HCT116 (cell line): ENCODE measurements at regions not wholly inside any gene's neighbourhood (a gene's known extent, or its start where the extent isn't known, plus 50 kb on each side); places are given as distances from the start of the nearest gene placed in this dataset.
A peak's percentile ranks its signal among the peaks of the same experiment; 100 is the strongest.

Experiments used
- ATAC-seq: fragments of 200-7000 bp; cut with Tn5 transposase; 2 replicates; pipeline ENCODE4 v1.9.1; 2020; ENCODE audit warnings: mild to moderate bottlenecking, moderate library complexity
- BruUV-seq: library from RNA; stranded (reverse); fragments of 400-500 nt; replicated peaks from 2 replicates; lab custom pipeline; 2021; lab: Mats Ljungman, UMichigan
- CTCF ChIA-PET: fragments of 300-600 bp; sonication (Branson Sonifier 250); formaldehyde crosslinking; loops from one replicate; lab custom pipeline; 2021; ENCODE audit warnings: antibody characterized with exemption; lab: Charles Lee
- POLR2A ChIA-PET: fragments of 300-600, 350-600 bp; sonication (Branson Sonifier 250); formaldehyde crosslinking; loops from one replicate; lab custom pipeline; 2021; ENCODE audit warnings: antibody characterized with exemption; lab: Charles Lee
- RAD21 ChIA-PET, 2 experiments: fragments of 300-600 bp; sonication (Branson Sonifier 250); formaldehyde crosslinking; loops; one replicate each; lab custom pipeline; 2023; ENCODE audit warnings: low total read pairs in 2 of 2; ENCODE audit not compliant: uncharacterized antibody in 2 of 2, unreplicated experiment in 2 of 2, low non-redundant PET in 1 of 2; lab: Charles Lee
- DNase-seq: peaks from one replicate; pipeline ENCODE4 v3.0.0-alpha.2; 2010; ENCODE audit warnings: low read depth, low spot score
- H2AFZ ChIP-seq: fragments of 200-600 bp; shearing (Covaris generic), sonication (generic); 2 replicates; pipeline ENCODE4 v1.6.1; 2017; ENCODE audit warnings: low read depth, mixed run types, mixed read lengths, antibody characterized with exemption, low read length; ENCODE audit not compliant: poor library complexity, severe bottlenecking
- H3K27ac ChIP-seq: 2 replicates; pipeline ENCODE4 v1.5.1; 2012; ENCODE audit warnings: low read depth, low read length
- H3K27me3 ChIP-seq: fragments of 200-600 bp; sonication (generic); 2 replicates; pipeline ENCODE4 v1.6.1; 2016; ENCODE audit warnings: mixed run types, low read length, mixed read lengths; ENCODE audit not compliant: insufficient read depth
- H3K36me3 ChIP-seq, 2 experiments: fragments of 200-500 bp in 1 of 2; fragments of 200-600 bp in 1 of 2; sonication (Bioruptor generic) in 1 of 2; sonication (generic) in 1 of 2; 2 replicates each; pipeline versions ENCODE4 v1.5.1 to v1.6.1; 2014 to 2016; ENCODE audit warnings: low read length in 2 of 2, inconsistent platforms in 1 of 2, mixed read lengths in 1 of 2, mixed run types in 1 of 2; ENCODE audit not compliant: insufficient read depth in 2 of 2, control insufficient read depth in 1 of 2
- H3K4me1 ChIP-seq, 2 experiments: fragments of 200-600 bp in 1 of 2; sonication (generic) in 1 of 2; 2 replicates each; pipeline versions ENCODE4 v1.5.1 to v1.6.1; 2012 to 2017; ENCODE audit warnings: low read length in 2 of 2, inconsistent platforms in 1 of 2, mild to moderate bottlenecking in 1 of 2, mixed read lengths in 1 of 2, mixed run types in 1 of 2, moderate library complexity in 1 of 2; ENCODE audit not compliant: insufficient read depth in 2 of 2, control insufficient read depth in 1 of 2
- H3K4me2 ChIP-seq: fragments of 200-600 bp; sonication (generic); 2 replicates; pipeline ENCODE4 v1.6.1; 2017; ENCODE audit warnings: mixed run types, low read length, mixed read lengths
- H3K4me3 ChIP-seq, 2 experiments: fragments of 200-600 bp in 1 of 2; sonication (generic) in 1 of 2; replicated peaks in 1 of 2; 2 replicates each; pipeline ENCODE4 v1.5.1; 2011 to 2016; ENCODE audit warnings: low read length in 2 of 2, control low read depth in 1 of 2, low read depth in 1 of 2, mild to moderate bottlenecking in 1 of 2, mixed read lengths in 1 of 2, mixed run types in 1 of 2
- H3K79me2 ChIP-seq: fragments of 200-600 bp; sonication (generic); 2 replicates; pipeline ENCODE4 v1.6.1; 2017; ENCODE audit warnings: mild to moderate bottlenecking, mixed run types, low read length, moderate library complexity, mixed read lengths; ENCODE audit not compliant: insufficient read depth
- H3K9ac ChIP-seq: fragments of 200-600 bp; sonication (generic); 2 replicates; pipeline ENCODE4 v1.6.1; 2016; ENCODE audit warnings: low read length, mixed read lengths
- H3K9me2 ChIP-seq: fragments of 200-600 bp; sonication (generic), shearing (Covaris generic); 2 replicates; pipeline ENCODE4 v1.6.1; 2017; ENCODE audit warnings: mixed run types, mild to moderate bottlenecking, moderate library complexity; ENCODE audit not compliant: insufficient read depth
- H3K9me3 ChIP-seq, 2 experiments: fragments of 200-500 bp in 1 of 2; fragments of 200-600 bp in 1 of 2; sonication (Bioruptor generic) in 1 of 2; sonication (generic) in 1 of 2; 2 replicates each; pipeline ENCODE4 v1.6.1; 2014 to 2017; ENCODE audit warnings: low read length in 2 of 2, mixed read lengths in 2 of 2, inconsistent platforms in 1 of 2, low read depth in 1 of 2, mild to moderate bottlenecking in 1 of 2, mixed run types in 1 of 2, moderate library complexity in 1 of 2; ENCODE audit not compliant: control insufficient read depth in 1 of 2, insufficient read depth in 1 of 2
- H4K20me1 ChIP-seq: fragments of 200-600 bp; sonication (generic), shearing (Covaris generic); 2 replicates; pipeline ENCODE4 v1.6.1; 2017; ENCODE audit warnings: mixed run types, mild to moderate bottlenecking, moderate library complexity; ENCODE audit not compliant: insufficient read depth
- EGR1 ChIP-seq: IDR thresholded peaks from 2 replicates; pipeline ENCODE4 v1.6.1; 2012; ENCODE audit warnings: low read depth
- FOSL1 ChIP-seq: IDR thresholded peaks from 2 replicates; pipeline ENCODE4 v1.6.1; 2012; ENCODE audit warnings: low read depth
- JUND ChIP-seq: IDR thresholded peaks from 2 replicates; pipeline ENCODE4 v1.6.1; 2012
- POLR2A ChIP-seq: IDR thresholded peaks from 2 replicates; pipeline ENCODE4 v1.7.0; 2011; ENCODE audit warnings: borderline replicate concordance; ENCODE audit not compliant: insufficient read depth, insufficient read length; ENCODE audit errors: extremely low read depth
- POLR2AphosphoS5 ChIP-seq: IDR thresholded peaks from 2 replicates; pipeline ENCODE4 v1.6.1; 2011; ENCODE audit warnings: mild to moderate bottlenecking, low read depth, low read length, moderate library complexity
- RAD21 ChIP-seq: IDR thresholded peaks from 2 replicates; pipeline ENCODE4 v1.6.1; 2012; ENCODE audit warnings: low read depth, mild to moderate bottlenecking
- SIN3A ChIP-seq: IDR thresholded peaks from 2 replicates; pipeline ENCODE4 v1.6.1; 2012; ENCODE audit warnings: low read depth
- SRF ChIP-seq: IDR thresholded peaks from 2 replicates; pipeline ENCODE4 v1.6.1; 2012; ENCODE audit warnings: low read depth
- TCF7L2 ChIP-seq: IDR thresholded peaks from 2 replicates; pipeline ENCODE4 v1.7.0; 2011; ENCODE audit warnings: borderline replicate concordance, inconsistent platforms; ENCODE audit not compliant: insufficient read depth, insufficient read length; ENCODE audit errors: extremely low read depth
- YY1 ChIP-seq: IDR thresholded peaks from 2 replicates; pipeline ENCODE4 v1.6.1; 2011; ENCODE audit warnings: low read length, low read depth, moderate library complexity, mild to moderate bottlenecking; ENCODE audit not compliant: insufficient replicate concordance; ENCODE audit errors: extremely low read depth
- ZFX ChIP-seq: fragments of 450-650 bp; IDR thresholded peaks from 2 replicates; pipeline ENCODE4 v1.6.1; 2017
- intact Hi-C: fragments of 100-400 bp; cut with micrococcal nuclease; formaldehyde crosslinking; loops from 2 replicates; pipeline ENCODE4 v1.10.0; 2022
- TF ChIP-seq, protein P1 (sequence below): IDR thresholded peaks from 2 replicates; pipeline ENCODE4 v1.6.1; 2012; ENCODE audit warnings: low read depth
- TF ChIP-seq, protein P2 (sequence below), 3 experiments: fragments of 200-600 bp in 1 of 3; sonication (generic) in 1 of 3; IDR thresholded peaks in 2 of 3; conservative IDR thresholded peaks in 1 of 3; 2 replicates each; pipeline ENCODE4 v1.5.1; 2012 to 2017; ENCODE audit warnings: low read depth in 2 of 3, low read length in 2 of 3, antibody characterized with exemption in 1 of 3, borderline replicate concordance in 1 of 3, control low read depth in 1 of 3, mild to moderate bottlenecking in 1 of 3, mixed read lengths in 1 of 3, mixed run types in 1 of 3, moderate library complexity in 1 of 3; ENCODE audit not compliant: insufficient read depth in 1 of 3
- TF ChIP-seq, protein P3 (sequence below): IDR thresholded peaks from 2 replicates; pipeline ENCODE4 v1.6.1; 2012
- TF ChIP-seq, protein P4 (sequence below): IDR thresholded peaks from 2 replicates; pipeline ENCODE4 v1.6.1; 2011; ENCODE audit warnings: mild to moderate bottlenecking, low read length, moderate library complexity; ENCODE audit not compliant: insufficient replicate concordance; ENCODE audit errors: extremely low read depth

DNA sequence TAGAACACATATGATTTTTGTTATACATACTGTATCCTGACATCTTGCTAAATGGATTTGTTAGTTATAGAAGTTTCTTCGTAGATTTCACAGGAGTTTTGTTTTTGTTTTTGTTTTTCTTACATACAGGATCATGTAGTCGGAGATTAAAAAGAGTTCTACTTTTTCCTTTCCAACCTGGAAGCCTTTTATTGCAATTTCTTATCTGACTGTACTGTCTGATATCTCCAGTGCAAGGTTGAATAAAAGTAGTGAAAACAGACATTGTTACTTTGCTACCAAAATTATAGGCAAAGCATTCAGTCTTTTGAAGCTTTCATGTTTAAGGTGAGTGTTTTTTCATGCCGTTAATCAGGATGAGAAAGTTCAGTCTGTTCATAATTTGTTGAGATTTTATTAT is 117.4 kb upstream of the PRSS3 start:
- CTCF ChIA-PET, result no interaction called here

More for the DNA sequence above, 117.4 kb upstream of the PRSS3 start:
- no peak overlapping the region for H3K9ac ChIP-seq
- no peaks in the 10 kb centered on the region for H3K9me2 ChIP-seq
- no peaks in the 10 kb centered on the region for H3K79me2 ChIP-seq
- H3K27me3 ChIP-seq, result no peaks in the 10 kb centered on the region
- ChIA-PET POLR2A (no interaction called here), RAD21 (no interaction called here)
- no peak overlapping the region for H3K27ac ChIP-seq
- no peaks in the 10 kb centered on the region for H3K36me3 ChIP-seq
- H2AFZ ChIP-seq, result peak overlapping the region; percentile 22
- H3K9me3 ChIP-seq, result no peaks in the 10 kb centered on the region
- intact Hi-C loops, result no loop called here
- no TSS peak for BruUV-seq
- no peaks in the 10 kb centered on the region for H3K4me1 ChIP-seq
- no peaks in the 10 kb centered on the region for H4K20me1 ChIP-seq
- H3K4me2 ChIP-seq, result no peak overlapping the region
- TF ChIP-seq, protein P1, sequence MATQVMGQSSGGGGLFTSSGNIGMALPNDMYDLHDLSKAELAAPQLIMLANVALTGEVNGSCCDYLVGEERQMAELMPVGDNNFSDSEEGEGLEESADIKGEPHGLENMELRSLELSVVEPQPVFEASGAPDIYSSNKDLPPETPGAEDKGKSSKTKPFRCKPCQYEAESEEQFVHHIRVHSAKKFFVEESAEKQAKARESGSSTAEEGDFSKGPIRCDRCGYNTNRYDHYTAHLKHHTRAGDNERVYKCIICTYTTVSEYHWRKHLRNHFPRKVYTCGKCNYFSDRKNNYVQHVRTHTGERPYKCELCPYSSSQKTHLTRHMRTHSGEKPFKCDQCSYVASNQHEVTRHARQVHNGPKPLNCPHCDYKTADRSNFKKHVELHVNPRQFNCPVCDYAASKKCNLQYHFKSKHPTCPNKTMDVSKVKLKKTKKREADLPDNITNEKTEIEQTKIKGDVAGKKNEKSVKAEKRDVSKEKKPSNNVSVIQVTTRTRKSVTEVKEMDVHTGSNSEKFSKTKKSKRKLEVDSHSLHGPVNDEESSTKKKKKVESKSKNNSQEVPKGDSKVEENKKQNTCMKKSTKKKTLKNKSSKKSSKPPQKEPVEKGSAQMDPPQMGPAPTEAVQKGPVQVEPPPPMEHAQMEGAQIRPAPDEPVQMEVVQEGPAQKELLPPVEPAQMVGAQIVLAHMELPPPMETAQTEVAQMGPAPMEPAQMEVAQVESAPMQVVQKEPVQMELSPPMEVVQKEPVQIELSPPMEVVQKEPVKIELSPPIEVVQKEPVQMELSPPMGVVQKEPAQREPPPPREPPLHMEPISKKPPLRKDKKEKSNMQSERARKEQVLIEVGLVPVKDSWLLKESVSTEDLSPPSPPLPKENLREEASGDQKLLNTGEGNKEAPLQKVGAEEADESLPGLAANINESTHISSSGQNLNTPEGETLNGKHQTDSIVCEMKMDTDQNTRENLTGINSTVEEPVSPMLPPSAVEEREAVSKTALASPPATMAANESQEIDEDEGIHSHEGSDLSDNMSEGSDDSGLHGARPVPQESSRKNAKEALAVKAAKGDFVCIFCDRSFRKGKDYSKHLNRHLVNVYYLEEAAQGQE, result no peak
- TF ChIP-seq POLR2AphosphoS5 (no peak), EGR1 (no peak), SRF (no peak), POLR2A (no peak), JUND (no peak), RAD21 (no peak), FOSL1 (no peak), ZFX (no peak), SIN3A (no peak), YY1 (no peak), TCF7L2 (no peak)
- TF ChIP-seq, protein P2, sequence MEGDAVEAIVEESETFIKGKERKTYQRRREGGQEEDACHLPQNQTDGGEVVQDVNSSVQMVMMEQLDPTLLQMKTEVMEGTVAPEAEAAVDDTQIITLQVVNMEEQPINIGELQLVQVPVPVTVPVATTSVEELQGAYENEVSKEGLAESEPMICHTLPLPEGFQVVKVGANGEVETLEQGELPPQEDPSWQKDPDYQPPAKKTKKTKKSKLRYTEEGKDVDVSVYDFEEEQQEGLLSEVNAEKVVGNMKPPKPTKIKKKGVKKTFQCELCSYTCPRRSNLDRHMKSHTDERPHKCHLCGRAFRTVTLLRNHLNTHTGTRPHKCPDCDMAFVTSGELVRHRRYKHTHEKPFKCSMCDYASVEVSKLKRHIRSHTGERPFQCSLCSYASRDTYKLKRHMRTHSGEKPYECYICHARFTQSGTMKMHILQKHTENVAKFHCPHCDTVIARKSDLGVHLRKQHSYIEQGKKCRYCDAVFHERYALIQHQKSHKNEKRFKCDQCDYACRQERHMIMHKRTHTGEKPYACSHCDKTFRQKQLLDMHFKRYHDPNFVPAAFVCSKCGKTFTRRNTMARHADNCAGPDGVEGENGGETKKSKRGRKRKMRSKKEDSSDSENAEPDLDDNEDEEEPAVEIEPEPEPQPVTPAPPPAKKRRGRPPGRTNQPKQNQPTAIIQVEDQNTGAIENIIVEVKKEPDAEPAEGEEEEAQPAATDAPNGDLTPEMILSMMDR (IDR thresholded peaks at IDR 0.05 in 2 of 3, conservative IDR thresholded peaks at IDR 0.05 in 1 of 3; ENCODE audit: borderline replicate concordance in 1 of 3, insufficient read depth in 1 of 3, low read depth in 2 of 3, low read length in 2 of 3), result no peak
- TF ChIP-seq, protein P3, sequence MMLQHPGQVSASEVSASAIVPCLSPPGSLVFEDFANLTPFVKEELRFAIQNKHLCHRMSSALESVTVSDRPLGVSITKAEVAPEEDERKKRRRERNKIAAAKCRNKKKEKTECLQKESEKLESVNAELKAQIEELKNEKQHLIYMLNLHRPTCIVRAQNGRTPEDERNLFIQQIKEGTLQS, result no peak
- TF ChIP-seq, protein P4, sequence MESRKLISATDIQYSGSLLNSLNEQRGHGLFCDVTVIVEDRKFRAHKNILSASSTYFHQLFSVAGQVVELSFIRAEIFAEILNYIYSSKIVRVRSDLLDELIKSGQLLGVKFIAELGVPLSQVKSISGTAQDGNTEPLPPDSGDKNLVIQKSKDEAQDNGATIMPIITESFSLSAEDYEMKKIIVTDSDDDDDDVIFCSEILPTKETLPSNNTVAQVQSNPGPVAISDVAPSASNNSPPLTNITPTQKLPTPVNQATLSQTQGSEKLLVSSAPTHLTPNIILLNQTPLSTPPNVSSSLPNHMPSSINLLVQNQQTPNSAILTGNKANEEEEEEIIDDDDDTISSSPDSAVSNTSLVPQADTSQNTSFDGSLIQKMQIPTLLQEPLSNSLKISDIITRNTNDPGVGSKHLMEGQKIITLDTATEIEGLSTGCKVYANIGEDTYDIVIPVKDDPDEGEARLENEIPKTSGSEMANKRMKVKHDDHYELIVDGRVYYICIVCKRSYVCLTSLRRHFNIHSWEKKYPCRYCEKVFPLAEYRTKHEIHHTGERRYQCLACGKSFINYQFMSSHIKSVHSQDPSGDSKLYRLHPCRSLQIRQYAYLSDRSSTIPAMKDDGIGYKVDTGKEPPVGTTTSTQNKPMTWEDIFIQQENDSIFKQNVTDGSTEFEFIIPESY, result no peak
- no peak overlapping the region for H3K4me3 ChIP-seq
- ATAC-seq, result no peak
- no peak for DNase-seq
